Hepatocyte (in vitro differentiated cells): ENCODE measurements at regions not wholly inside any gene's neighbourhood (a gene's known extent, or its start where the extent isn't known, plus 50 kb on each side); places are given as distances from the start of the nearest gene placed in this dataset.

ENCODE experiments used
- EZH2 ChIP-seq: fragments of 200-600 bp; sonication (generic); IDR thresholded peaks from 2 replicates; pipeline ENCODE4 v1.6.1; 2016; ENCODE audit warnings: antibody characterized with exemption, mild to moderate bottlenecking, borderline replicate concordance
- TF ChIP-seq, protein P1 (sequence below): fragments of 200-600 bp; sonication (generic); IDR thresholded peaks from 2 replicates; pipeline ENCODE4 v1.5.1; 2016; ENCODE audit warnings: antibody characterized with exemption, mild to moderate bottlenecking; ENCODE audit not compliant: poor library complexity

DNA sequence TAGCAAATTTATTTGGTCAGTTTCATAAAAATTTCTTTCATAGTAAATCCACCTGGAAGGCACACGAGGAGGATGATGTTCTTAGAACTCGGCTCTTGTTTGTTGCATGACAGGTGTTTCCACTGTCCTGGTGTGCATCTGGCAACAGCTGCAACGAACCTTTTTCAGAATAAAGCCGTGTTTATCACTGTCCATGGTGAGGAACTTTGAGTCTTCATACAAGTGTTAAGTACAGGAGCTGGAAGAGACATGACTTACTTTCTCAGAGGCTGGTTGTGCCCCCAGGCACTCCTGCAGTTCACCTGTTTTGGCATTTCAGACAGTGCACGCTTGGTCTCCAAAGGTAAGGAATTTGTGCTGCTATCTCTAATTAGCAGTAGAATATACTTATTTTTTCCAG is 97.1 kb downstream of the ADAMTS1 start:
- TF ChIP-seq, protein P1, sequence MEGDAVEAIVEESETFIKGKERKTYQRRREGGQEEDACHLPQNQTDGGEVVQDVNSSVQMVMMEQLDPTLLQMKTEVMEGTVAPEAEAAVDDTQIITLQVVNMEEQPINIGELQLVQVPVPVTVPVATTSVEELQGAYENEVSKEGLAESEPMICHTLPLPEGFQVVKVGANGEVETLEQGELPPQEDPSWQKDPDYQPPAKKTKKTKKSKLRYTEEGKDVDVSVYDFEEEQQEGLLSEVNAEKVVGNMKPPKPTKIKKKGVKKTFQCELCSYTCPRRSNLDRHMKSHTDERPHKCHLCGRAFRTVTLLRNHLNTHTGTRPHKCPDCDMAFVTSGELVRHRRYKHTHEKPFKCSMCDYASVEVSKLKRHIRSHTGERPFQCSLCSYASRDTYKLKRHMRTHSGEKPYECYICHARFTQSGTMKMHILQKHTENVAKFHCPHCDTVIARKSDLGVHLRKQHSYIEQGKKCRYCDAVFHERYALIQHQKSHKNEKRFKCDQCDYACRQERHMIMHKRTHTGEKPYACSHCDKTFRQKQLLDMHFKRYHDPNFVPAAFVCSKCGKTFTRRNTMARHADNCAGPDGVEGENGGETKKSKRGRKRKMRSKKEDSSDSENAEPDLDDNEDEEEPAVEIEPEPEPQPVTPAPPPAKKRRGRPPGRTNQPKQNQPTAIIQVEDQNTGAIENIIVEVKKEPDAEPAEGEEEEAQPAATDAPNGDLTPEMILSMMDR: no peak
- no peak for TF ChIP-seq EZH2
